ENCODE measurements at regions not wholly inside any gene's neighbourhood (a gene's known extent, or its start where the extent isn't known, plus 50 kb on each side); places are given as distances from the start of the nearest gene placed in this dataset.

DNA sequence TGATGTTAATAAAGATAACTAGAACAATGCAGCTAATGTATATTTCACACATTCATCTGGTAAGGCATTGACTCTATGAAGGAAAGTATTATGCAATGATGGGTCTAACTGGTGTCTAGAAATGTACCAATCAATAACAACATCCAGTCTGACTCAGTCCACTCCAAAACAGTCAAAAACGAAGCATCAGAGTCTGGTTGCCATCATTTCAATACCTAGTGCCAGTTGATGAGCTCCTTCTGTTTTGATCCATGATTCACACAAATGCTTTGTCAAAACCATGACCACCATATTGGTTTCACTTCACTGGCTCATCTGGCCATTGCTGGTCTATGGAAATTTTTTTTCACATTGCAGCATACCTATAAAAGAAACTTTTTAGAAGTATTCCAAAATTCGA lies 747.2 kb upstream of the TMEM132C start:
- Mint-ChIP-seq H3K9me3 (peaks cover 90% of the 10 kb centered on the region), H3K4me1 (no peaks in the 10 kb centered on the region), H3K4me3 (no peak overlapping the region), H3K36me3 (ENCODE audit: low read depth) (peaks cover 22% of the 10 kb centered on the region), H3K27ac (no peak overlapping the region), H3K27me3 (ENCODE audit: insufficient read depth, low read depth, poor library complexity) (no peaks in the 10 kb centered on the region)
- no peak for ATAC-seq
- Histone ChIP-seq H3F3A (replicated peaks; ENCODE audit: low read depth) (no peaks in the 10 kb centered on the region), H3K4me3 (no peak overlapping the region), H3K27ac (ENCODE audit: low read depth) (no peak overlapping the region), H2AFZ (no peak overlapping the region), H3K4me2 (no peak overlapping the region), H3K79me2 (replicated peaks; ENCODE audit: insufficient read depth) (no peaks in the 10 kb centered on the region), H3K27me3 (ENCODE audit: insufficient read depth) (no peaks in the 10 kb centered on the region), H3K36me3 (ENCODE audit: insufficient read depth) (no peaks in the 10 kb centered on the region), H4K20me1 (replicated peaks; ENCODE audit: insufficient read depth) (no peaks in the 10 kb centered on the region), H3K4me1 (ENCODE audit: insufficient read depth) (no peaks in the 10 kb centered on the region), H3K9me2 (ENCODE audit: insufficient read depth) (no peaks in the 10 kb centered on the region)
- no peak for DNase-seq (ENCODE audit: low spot score)
- TF ChIP-seq STAT1 (IDR thresholded peaks at IDR 0.05; ENCODE audit: unreplicated experiment) (no peak), REST (IDR thresholded peaks at IDR 0.05; ENCODE audit: unreplicated experiment) (no peak), EZH2phosphoT487 (IDR thresholded peaks at IDR 0.05; ENCODE audit: unreplicated experiment) (no peak), ETS1 (IDR thresholded peaks at IDR 0.05) (no peak), CTCF (conservative IDR thresholded peaks at IDR 0.05; ENCODE audit: low read depth in 2 of 2) (no peak), POLR2AphosphoS5 (IDR thresholded peaks at IDR 0.05; ENCODE audit: low read depth) (no peak), ZNF462 (CRISPR knock-in tag; IDR thresholded peaks at IDR 0.05) (no peak), ZNF114 (CRISPR knock-in tag; IDR thresholded peaks at IDR 0.05) (no peak), CREB1 (CRISPR knock-in tag; IDR thresholded peaks at IDR 0.05; ENCODE audit: low read depth) (no peak), ZNF331 (CRISPR knock-in tag; IDR thresholded peaks at IDR 0.05; ENCODE audit: low read depth) (no peak), NANOG (IDR thresholded peaks at IDR 0.05; ENCODE audit: borderline replicate concordance) (no peak), EZH2 (IDR thresholded peaks at IDR 0.05; ENCODE audit: low read depth, unreplicated experiment) (no peak), JUNB (IDR thresholded peaks at IDR 0.05; ENCODE audit: unreplicated experiment) (no peak)
